SH-SY5Y (cell line): ENCODE measurements at regions not wholly inside any gene's neighbourhood (a gene's known extent, or its start where the extent isn't known, plus 50 kb on each side); places are given as distances from the start of the nearest gene placed in this dataset.

ENCODE experiments used
- GATA2 ChIP-seq: IDR thresholded peaks from 2 replicates; pipeline ENCODE4 v1.6.1; 2011; ENCODE audit warnings: mild to moderate bottlenecking, low read depth, low read length
- GATA3 ChIP-seq: IDR thresholded peaks from 2 replicates; pipeline ENCODE4 v1.6.1; 2011; ENCODE audit warnings: low read depth, mild to moderate bottlenecking, low read length, moderate library complexity

GRCh38 chr1:216927633-216928032 lies 204.4 kb upstream of the ESRRG start:
- no peak for TF ChIP-seq GATA3
- no peak for TF ChIP-seq GATA2
